ENCODE measurements at regions not wholly inside any gene's neighbourhood (a gene's known extent, or its start where the extent isn't known, plus 50 kb on each side); places are given as distances from the start of the nearest gene placed in this dataset.

- H3K79me2 ChIP-seq (ENCODE audit: insufficient read depth): no peaks in the 10 kb centered on the region
- no peak overlapping the region for H2AFZ ChIP-seq (ENCODE audit: low read depth)
- ChIA-PET POLR2A (no interaction called here), CTCF (no interaction called here)
- H3K36me3 ChIP-seq (replicated peaks in 1 of 2; ENCODE audit: control insufficient read depth in 1 of 2, insufficient read depth in 2 of 2, low read length in 1 of 2): no peaks in the 10 kb centered on the region
- H3K9me2 ChIP-seq: no peaks in the 10 kb centered on the region
- H3K4me3 ChIP-seq (ENCODE audit: low read depth in 2 of 2, low read length in 1 of 2): no peak overlapping the region
- 17% methylated on average over 27 of the region's 28 CpGs for WGBS (ENCODE audit: low lambda C conversion rate)
- no peaks in the 10 kb centered on the region for H4K20me1 ChIP-seq (ENCODE audit: insufficient read depth)
- peaks cover 20% of the 10 kb centered on the region for H3K27me3 ChIP-seq (ENCODE audit: insufficient read depth)
- H3K4me2 ChIP-seq: no peak overlapping the region
- no peaks in the 10 kb centered on the region for H3K4me1 ChIP-seq (ENCODE audit: control insufficient read depth in 1 of 2, insufficient read depth in 2 of 2, low read depth in 1 of 2, low read length in 1 of 2)
- H3F3A ChIP-seq (replicated peaks; ENCODE audit: insufficient read depth): no peaks in the 10 kb centered on the region
- TF ChIP-seq EZH2phosphoT487 (IDR thresholded peaks at IDR 0.05; ENCODE audit: borderline replicate concordance, low read depth) (no peak), RAD21 (IDR thresholded peaks at IDR 0.05; ENCODE audit: low read length) (no peak), ZBTB33 (IDR thresholded peaks at IDR 0.05; ENCODE audit: borderline replicate concordance, low read depth) (no peak), ELF1 (IDR thresholded peaks at IDR 0.05) (no peak), SIN3A (IDR thresholded peaks at IDR 0.05; ENCODE audit: borderline replicate concordance, low read depth, low read length) (no peak), MEF2A (IDR thresholded peaks at IDR 0.05; ENCODE audit: borderline replicate concordance, low read depth) (no peak), FOXJ3 (CRISPR knock-in tag; IDR thresholded peaks at IDR 0.05) (no peak), TAF1 (IDR thresholded peaks at IDR 0.05; ENCODE audit: borderline replicate concordance, low read depth, low read length) (no peak), TEAD4 (IDR thresholded peaks at IDR 0.05; ENCODE audit: borderline replicate concordance, insufficient read depth) (no peak), SMC3 (IDR thresholded peaks at IDR 0.05; ENCODE audit: low read depth, low read length) (no peak), FOXM1 (IDR thresholded peaks at IDR 0.05; ENCODE audit: low read depth) (no peak), POLR2AphosphoS5 (IDR thresholded peaks at IDR 0.05; ENCODE audit: low read depth, low read length) (no peak), REST (IDR thresholded peaks at IDR 0.05; ENCODE audit: low read depth, low read length) (no peak), PBX3 (IDR thresholded peaks at IDR 0.05) (no peak)
- TF ChIP-seq, protein P1, sequence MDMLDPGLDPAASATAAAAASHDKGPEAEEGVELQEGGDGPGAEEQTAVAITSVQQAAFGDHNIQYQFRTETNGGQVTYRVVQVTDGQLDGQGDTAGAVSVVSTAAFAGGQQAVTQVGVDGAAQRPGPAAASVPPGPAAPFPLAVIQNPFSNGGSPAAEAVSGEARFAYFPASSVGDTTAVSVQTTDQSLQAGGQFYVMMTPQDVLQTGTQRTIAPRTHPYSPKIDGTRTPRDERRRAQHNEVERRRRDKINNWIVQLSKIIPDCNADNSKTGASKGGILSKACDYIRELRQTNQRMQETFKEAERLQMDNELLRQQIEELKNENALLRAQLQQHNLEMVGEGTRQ (IDR thresholded peaks at IDR 0.05; ENCODE audit: borderline replicate concordance, low read depth, low read length): no peak
- TF ChIP-seq, protein P2, sequence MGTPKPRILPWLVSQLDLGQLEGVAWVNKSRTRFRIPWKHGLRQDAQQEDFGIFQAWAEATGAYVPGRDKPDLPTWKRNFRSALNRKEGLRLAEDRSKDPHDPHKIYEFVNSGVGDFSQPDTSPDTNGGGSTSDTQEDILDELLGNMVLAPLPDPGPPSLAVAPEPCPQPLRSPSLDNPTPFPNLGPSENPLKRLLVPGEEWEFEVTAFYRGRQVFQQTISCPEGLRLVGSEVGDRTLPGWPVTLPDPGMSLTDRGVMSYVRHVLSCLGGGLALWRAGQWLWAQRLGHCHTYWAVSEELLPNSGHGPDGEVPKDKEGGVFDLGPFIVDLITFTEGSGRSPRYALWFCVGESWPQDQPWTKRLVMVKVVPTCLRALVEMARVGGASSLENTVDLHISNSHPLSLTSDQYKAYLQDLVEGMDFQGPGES (IDR thresholded peaks at IDR 0.05; ENCODE audit: low read depth, low read length): no peak
- H3K9ac ChIP-seq: no peak overlapping the region
- no peaks in the 10 kb centered on the region for H3K9me3 ChIP-seq
- H3K27ac ChIP-seq (ENCODE audit: low read depth in 2 of 2, low read length in 1 of 2): no peak overlapping the region
- no peak for DNase-seq
Measured at GRCh38 chr5:3187771-3188425, 407.7 kb upstream of the IRX1 start.
